ACHN (cell line): ENCODE measurements at regions not wholly inside any gene's neighbourhood (a gene's known extent, or its start where the extent isn't known, plus 50 kb on each side); places are given as distances from the start of the nearest gene placed in this dataset.

ENCODE experiments used
- DNase-seq: peaks from one replicate; pipeline ENCODE4 v3.0.0-alpha.2; 2015
- in situ Hi-C: cut with HindIII; loops from 2 replicates; pipeline ENCODE4 v1.10.0; 2017; ENCODE audit warnings: low sequenced_read_pairs, low pct_ligation_motif_present, low pct_unique_long_range_greater_than_20kb

- in situ Hi-C loops = no loop called here
- no peak for DNase-seq
Measured at GRCh38 chr4:78990938-78991810, 51.9 kb upstream of the PAQR3 start.

DNA sequence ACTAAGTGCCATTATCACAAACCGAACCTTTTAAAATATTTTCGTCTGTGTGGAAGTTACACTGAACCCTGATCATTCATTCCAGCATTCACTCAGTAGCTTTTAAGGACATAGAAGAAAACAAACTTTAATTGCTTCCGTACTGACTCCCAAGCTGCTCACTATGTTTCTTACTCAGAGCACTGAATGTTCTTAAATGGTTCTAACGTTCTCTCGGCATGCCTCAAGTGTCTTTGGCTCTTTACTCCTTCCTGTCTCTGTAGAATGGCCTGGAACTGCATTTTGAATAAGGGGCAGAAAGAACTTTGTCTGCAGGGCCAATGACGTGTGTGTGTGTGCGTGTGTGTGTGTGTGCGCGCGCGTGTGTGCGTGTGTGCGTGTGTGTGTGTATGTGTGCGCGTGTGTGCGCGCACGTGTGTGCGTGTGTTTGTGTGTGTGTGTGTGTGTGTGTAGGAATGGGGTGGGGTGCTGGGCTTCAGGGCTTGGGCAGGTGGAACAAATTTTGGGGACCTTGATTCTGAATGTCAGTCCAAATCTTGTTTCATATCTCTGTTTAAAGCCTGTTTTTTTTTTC lies 50.5 kb upstream of the PAQR3 start:
- DNase-seq = no peak
- in situ Hi-C loops = no loop called here
